ENCODE measurements at regions not wholly inside any gene's neighbourhood (a gene's known extent, or its start where the extent isn't known, plus 50 kb on each side); places are given as distances from the start of the nearest gene placed in this dataset.
"Not testable (repeated sequence)": the region's sequence is repeated elsewhere in the genome, so short reads cannot be mapped to it uniquely, and the experiment has no call there.

DNA sequence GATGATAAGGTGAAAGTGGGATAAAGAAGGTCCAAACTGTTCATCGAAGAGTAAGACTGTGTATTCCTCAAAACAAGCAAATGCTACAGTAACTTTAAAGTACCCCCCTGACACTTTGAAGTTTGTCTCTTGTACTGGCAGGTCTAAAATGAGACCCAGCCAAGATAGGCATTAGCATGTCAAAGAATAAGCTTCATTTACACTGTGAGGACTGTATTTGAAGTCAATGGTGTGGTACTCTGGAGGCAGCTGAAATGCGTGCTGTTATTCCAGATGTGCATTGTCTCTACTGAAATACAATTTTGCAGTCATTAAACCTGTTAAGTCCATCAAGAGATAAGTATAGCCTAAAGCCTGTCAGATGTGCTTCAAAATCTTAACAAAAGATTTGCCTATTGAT is 288.9 kb upstream of the TECRL start:
- in situ Hi-C loops (cut with HindIII; ENCODE audit: low sequenced_read_pairs): no loop called here
- H3K4me3 ChIP-seq (ENCODE audit: low read depth, low read length): no peak overlapping the region
- TF ChIP-seq, protein P1, sequence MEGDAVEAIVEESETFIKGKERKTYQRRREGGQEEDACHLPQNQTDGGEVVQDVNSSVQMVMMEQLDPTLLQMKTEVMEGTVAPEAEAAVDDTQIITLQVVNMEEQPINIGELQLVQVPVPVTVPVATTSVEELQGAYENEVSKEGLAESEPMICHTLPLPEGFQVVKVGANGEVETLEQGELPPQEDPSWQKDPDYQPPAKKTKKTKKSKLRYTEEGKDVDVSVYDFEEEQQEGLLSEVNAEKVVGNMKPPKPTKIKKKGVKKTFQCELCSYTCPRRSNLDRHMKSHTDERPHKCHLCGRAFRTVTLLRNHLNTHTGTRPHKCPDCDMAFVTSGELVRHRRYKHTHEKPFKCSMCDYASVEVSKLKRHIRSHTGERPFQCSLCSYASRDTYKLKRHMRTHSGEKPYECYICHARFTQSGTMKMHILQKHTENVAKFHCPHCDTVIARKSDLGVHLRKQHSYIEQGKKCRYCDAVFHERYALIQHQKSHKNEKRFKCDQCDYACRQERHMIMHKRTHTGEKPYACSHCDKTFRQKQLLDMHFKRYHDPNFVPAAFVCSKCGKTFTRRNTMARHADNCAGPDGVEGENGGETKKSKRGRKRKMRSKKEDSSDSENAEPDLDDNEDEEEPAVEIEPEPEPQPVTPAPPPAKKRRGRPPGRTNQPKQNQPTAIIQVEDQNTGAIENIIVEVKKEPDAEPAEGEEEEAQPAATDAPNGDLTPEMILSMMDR (IDR thresholded peaks at IDR 0.05; ENCODE audit: low read depth, low read length): no peak
- no peak for DNase-seq (ENCODE audit: low read depth, low spot score)

GRCh38 chr4:64682946-64683345 is 273.7 kb upstream of the TECRL start:
- in situ Hi-C loops (cut with HindIII; ENCODE audit: low sequenced_read_pairs): no loop called here
- TF ChIP-seq, protein P1 (IDR thresholded peaks at IDR 0.05; ENCODE audit: low read depth, low read length): no peak
- H3K4me3 ChIP-seq (ENCODE audit: low read depth, low read length): no peak overlapping the region
- DNase-seq (ENCODE audit: low read depth, low spot score): no peak

DNA sequence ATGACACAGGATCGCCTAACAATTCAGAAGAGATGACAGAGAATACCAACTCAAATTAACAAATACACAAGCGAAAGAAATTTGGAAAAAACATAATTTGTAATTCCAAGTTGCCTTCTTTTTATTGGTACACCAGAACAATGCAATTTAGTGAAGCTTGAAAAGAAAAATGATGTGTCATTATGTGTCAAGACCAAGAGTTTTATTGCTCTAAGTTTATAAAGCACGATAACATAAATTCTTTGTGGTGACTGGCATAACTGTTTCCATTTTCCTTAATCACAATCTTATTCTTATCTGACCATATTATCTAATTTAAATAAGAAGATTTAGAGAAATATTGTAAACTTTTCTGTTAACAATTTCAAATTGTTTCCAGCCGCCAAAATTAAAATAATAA is 273.2 kb upstream of the TECRL start:
- no peak overlapping the region for H3K4me3 ChIP-seq (ENCODE audit: low read depth, low read length)
- no peak for DNase-seq (ENCODE audit: low read depth, low spot score)
- TF ChIP-seq, protein P1 (IDR thresholded peaks at IDR 0.05; ENCODE audit: low read depth, low read length): no peak
- in situ Hi-C loops (cut with HindIII; ENCODE audit: low sequenced_read_pairs): no loop called here

- DNase-seq (ENCODE audit: low read depth, low spot score); in situ Hi-C loops (cut with HindIII; ENCODE audit: low sequenced_read_pairs); H3K4me3 ChIP-seq (ENCODE audit: low read depth, low read length): not testable (repeated sequence)
These were observed 263.9 kb upstream of the TECRL start for GRCh38 chr4:64673121-64673520.

GRCh38 chr4:64670647-64671046 is 261.4 kb upstream of the TECRL start:
- DNase-seq (ENCODE audit: low read depth, low spot score): no peak
- in situ Hi-C loops (cut with HindIII; ENCODE audit: low sequenced_read_pairs): no loop called here
- no peak overlapping the region for H3K4me3 ChIP-seq (ENCODE audit: low read depth, low read length)
- TF ChIP-seq, protein P1 (IDR thresholded peaks at IDR 0.05; ENCODE audit: low read depth, low read length): no peak

- TF ChIP-seq, protein P1 (IDR thresholded peaks at IDR 0.05; ENCODE audit: low read depth, low read length): no peak
- in situ Hi-C loops (cut with HindIII; ENCODE audit: low sequenced_read_pairs): no loop called here
- H3K4me3 ChIP-seq (ENCODE audit: low read depth, low read length): no peak overlapping the region
These were observed 234.6 kb upstream of the TECRL start for GRCh38 chr4:64643841-64644240.

GRCh38 chr4:64642936-64643335 is 233.7 kb upstream of the TECRL start:
- in situ Hi-C loops (cut with HindIII; ENCODE audit: low sequenced_read_pairs): no loop called here
- no peak overlapping the region for H3K4me3 ChIP-seq (ENCODE audit: low read depth, low read length)
- TF ChIP-seq, protein P1 (IDR thresholded peaks at IDR 0.05; ENCODE audit: low read depth, low read length): no peak
- DNase-seq (ENCODE audit: low read depth, low spot score): no peak

More at GRCh38 chr4:64643841-64644240, 234.6 kb upstream of the TECRL start:
- DNase-seq (ENCODE audit: low read depth, low spot score): no peak

- H3K4me3 ChIP-seq (ENCODE audit: low read depth, low read length); DNase-seq (ENCODE audit: low read depth, low spot score); in situ Hi-C loops (cut with HindIII; ENCODE audit: low sequenced_read_pairs): not testable (repeated sequence)
These were observed 231.2 kb upstream of the TECRL start for GRCh38 chr4:64640402-64640801.
